Ovary (tissue), 7 donors: ENCODE measurements at regions not wholly inside any gene's neighbourhood (a gene's known extent, or its start where the extent isn't known, plus 50 kb on each side); places are given as distances from the start of the nearest gene placed in this dataset.

Experiments used
- DNase-seq, 5 donors: peaks; one replicate each; pipeline ENCODE4 v3.0.0-alpha.2; 2019 to 2020
- H3K27ac ChIP-seq, 2 donors: fragments of 200-600 bp; one replicate each; pipeline versions ENCODE4 v1.5.1 to v1.8.0; 2019 to 2022
- H3K27me3 ChIP-seq: fragments of 200-600 bp; one replicate; pipeline ENCODE4 v1.8.0; 2022
- H3K36me3 ChIP-seq: fragments of 200-600 bp; sonication (generic); one replicate; pipeline ENCODE4 v1.5.1; 2019
- H3K4me1 ChIP-seq: one replicate; pipeline ENCODE4 v1.8.1; 2013; ENCODE audit warnings: mild to moderate bottlenecking, moderate library complexity; ENCODE audit not compliant: insufficient read depth
- H3K4me3 ChIP-seq: fragments of 200-600 bp; sonication (generic); one replicate; pipeline ENCODE4 v1.5.1; 2017
- H3K9me3 ChIP-seq, 2 donors: fragments of 200-600 bp in 1 of 2; sonication (generic) in 1 of 2; one replicate each; pipeline versions ENCODE4 v1.5.1 to v1.8.1; 2013 to 2019; ENCODE audit warnings: mild to moderate bottlenecking in 1 of 2, moderate library complexity in 1 of 2
- EP300 ChIP-seq: sonication (generic); formaldehyde crosslinking; IDR thresholded peaks from one replicate; pipeline ENCODE4 v1.6.1; 2017; ENCODE audit warnings: antibody characterized with exemption
- POLR2A ChIP-seq: fragments of 450-650 bp; IDR thresholded peaks from one replicate; pipeline ENCODE4 v1.6.1; 2017; ENCODE audit warnings: antibody characterized with exemption, mild to moderate bottlenecking, moderate library complexity
- WGBS, 3 donors: extraction: QIAGEN DNeasy Blood & Tissue Kit in 1 of 3; methylation state at CpG; one replicate each; pipeline versions ENCODE4 v1.1.5 to v1.1.7; 2013 to 2017; 5-methylcytosine and 5-hydroxymethylcytosine counted together
- intact Hi-C, 4 donors: fragments of 100-400 bp; cut with DNase I; formaldehyde crosslinking; loops; one replicate each; pipeline versions ENCODE4 v1.11.0 to v1.15.1; 2022 to 2023
- TF ChIP-seq, protein P1 (sequence below), 3 donors: fragments of 450-650 bp in 2 of 3; fragments of 200-600 bp in 1 of 3; IDR thresholded peaks; one replicate each; pipeline versions ENCODE4 v1.5.1 to v1.8.0; 2016 to 2022; ENCODE audit warnings: antibody characterized with exemption in 3 of 3, mild to moderate bottlenecking in 1 of 3
- donor health status: DM: no; HTN: no; CAD: no; lungs with moderate emphysema.
- donor health status: DM: no; HTN: no; CAD: no.
- donor health status: Bipolar disorder and iron deficiency.
- donor health status: DM: no; HTN: no; CAD: no.
- donor health status: DM: yes; HTN: yes; CAD: no.

DNA sequence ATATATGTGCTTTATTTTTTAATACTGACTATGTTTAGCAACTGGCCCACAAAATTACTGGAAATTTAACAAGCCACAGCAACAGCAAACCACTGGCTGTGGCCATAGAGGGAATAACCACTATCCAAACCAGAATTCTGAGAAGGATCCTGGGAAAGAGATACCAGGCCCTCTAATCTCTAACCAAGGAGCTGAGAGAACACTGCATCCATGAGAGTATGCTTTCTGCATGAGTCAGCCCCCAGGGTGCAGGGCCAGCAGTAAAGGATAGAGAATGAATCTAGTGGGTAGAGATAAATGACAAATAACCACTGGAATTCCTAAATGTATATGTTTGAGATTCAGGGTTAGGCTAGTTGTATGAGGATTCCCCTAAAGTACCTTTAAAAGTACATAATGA lies 221.8 kb downstream of the KIT start:
- H3K36me3 ChIP-seq, result no peaks in the 10 kb centered on the region
- intact Hi-C loops, result no loop called here
- H3K27me3 ChIP-seq, result no peaks in the 10 kb centered on the region
- TF ChIP-seq EP300 (no peak), POLR2A (no peak)
- TF ChIP-seq, protein P1, sequence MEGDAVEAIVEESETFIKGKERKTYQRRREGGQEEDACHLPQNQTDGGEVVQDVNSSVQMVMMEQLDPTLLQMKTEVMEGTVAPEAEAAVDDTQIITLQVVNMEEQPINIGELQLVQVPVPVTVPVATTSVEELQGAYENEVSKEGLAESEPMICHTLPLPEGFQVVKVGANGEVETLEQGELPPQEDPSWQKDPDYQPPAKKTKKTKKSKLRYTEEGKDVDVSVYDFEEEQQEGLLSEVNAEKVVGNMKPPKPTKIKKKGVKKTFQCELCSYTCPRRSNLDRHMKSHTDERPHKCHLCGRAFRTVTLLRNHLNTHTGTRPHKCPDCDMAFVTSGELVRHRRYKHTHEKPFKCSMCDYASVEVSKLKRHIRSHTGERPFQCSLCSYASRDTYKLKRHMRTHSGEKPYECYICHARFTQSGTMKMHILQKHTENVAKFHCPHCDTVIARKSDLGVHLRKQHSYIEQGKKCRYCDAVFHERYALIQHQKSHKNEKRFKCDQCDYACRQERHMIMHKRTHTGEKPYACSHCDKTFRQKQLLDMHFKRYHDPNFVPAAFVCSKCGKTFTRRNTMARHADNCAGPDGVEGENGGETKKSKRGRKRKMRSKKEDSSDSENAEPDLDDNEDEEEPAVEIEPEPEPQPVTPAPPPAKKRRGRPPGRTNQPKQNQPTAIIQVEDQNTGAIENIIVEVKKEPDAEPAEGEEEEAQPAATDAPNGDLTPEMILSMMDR (IDR thresholded peaks at IDR 0.05), result no peak
- no peak overlapping the region for H3K27ac ChIP-seq
- no peak for DNase-seq
- no peaks in the 10 kb centered on the region for H3K9me3 ChIP-seq
- H3K4me3 ChIP-seq, result no peak overlapping the region
- H3K4me1 ChIP-seq, result no peaks in the 10 kb centered on the region

DNA sequence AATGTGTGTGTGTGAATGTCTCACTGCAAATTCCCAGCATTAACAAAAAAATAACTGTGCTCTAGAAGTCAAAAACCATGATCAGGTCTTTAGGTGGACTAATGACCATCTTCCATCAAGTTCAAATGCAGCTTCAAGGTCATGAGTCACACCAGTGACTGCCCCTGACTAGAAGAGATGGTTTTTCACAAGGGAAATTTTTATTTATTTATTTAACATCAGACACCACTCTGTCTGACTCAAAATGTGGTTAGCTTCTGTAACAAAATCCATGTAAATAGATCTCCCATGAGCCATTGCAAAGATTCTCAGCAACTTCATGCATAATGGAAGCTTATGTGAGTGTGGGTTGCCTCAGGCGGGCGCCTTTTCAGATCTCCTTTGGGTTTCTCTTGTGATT lies 219.2 kb downstream of the KIT start:
- TF ChIP-seq POLR2A (no peak), EP300 (no peak)
- TF ChIP-seq, protein P1 (IDR thresholded peaks at IDR 0.05), result no peak
- DNase-seq, result no peak
- Histone ChIP-seq H3K36me3 (no peaks in the 10 kb centered on the region), H3K27me3 (no peaks in the 10 kb centered on the region), H3K27ac (no peak overlapping the region), H3K4me1 (no peaks in the 10 kb centered on the region), H3K4me3 (no peak overlapping the region), H3K9me3 (no peaks in the 10 kb centered on the region)
- intact Hi-C loops, result no loop called here
- 95 to 97% (median 95%) methylated on average over 2 of the region's 2 CpGs for WGBS, 3 donors

DNA sequence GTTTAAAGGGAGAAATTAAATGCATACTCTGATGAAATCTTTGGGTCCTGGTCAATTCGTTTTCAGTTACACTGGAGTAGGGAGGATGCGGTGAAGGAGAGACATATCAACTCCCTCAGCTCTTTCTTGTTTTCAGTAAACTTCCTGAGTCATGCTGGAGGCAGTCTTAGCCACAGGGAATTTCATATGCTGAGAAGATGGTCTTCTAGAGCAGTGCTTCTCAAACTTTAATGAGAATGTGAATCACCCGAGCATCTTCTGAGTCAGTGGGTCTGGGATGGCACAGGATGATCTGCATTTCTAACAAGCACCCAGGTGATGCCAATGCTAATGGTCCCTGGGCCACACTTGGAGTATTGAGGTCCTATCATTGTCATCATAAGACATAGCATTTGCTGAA lies 214.5 kb downstream of the KIT start:
- 53 to 68% (median 56%) methylated on average over 3 of the region's 3 CpGs for WGBS, 3 donors
- no peaks in the 10 kb centered on the region for H3K4me1 ChIP-seq
- no peak for DNase-seq
- no peak overlapping the region for H3K27ac ChIP-seq
- no peaks in the 10 kb centered on the region for H3K9me3 ChIP-seq
- H3K27me3 ChIP-seq, result no peaks in the 10 kb centered on the region
- no peak overlapping the region for H3K4me3 ChIP-seq
- no peaks in the 10 kb centered on the region for H3K36me3 ChIP-seq
- intact Hi-C loops, result no loop called here
- no peak for TF ChIP-seq EP300
- no peak for TF ChIP-seq POLR2A
- TF ChIP-seq, protein P1 (IDR thresholded peaks at IDR 0.05), result no peak

DNA sequence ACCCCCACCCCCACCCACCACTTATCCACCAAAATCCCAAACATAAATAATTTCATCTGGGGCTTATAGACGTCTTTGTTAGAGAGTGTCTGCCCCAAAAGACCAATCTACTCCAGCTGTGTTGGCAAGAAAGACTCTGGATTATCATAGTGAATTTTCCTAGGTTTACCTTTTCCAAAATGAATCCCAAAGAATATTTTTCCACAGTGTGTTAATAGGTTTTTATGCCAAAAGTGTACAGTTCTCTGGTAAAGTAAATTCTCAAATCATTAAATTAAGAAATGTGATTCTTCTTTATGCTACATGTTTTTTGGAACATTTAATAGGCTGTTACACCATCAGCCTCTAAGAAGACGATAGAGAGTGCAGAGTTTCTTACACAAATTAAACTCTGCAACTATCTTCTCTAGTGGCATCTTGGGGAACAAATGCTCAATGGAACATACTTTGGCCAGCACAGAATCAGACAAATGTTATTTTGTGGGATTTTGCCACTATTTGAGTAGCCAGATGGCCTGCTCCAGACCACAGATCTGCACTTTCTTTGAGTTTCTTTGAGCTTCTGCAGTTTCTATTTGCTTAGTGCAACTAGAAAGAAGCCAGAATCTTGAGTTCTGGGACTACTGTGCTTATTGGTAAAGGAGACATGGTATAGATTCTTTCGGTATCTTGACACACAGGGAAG lies 206.0 kb downstream of the KIT start:
- no peak overlapping the region for H3K4me3 ChIP-seq
- H3K9me3 ChIP-seq, result no peaks in the 10 kb centered on the region
- H3K27ac ChIP-seq, result no peak overlapping the region
- TF ChIP-seq, protein P1 (IDR thresholded peaks at IDR 0.05), result no peak
- TF ChIP-seq POLR2A (no peak), EP300 (no peak)
- WGBS, 3 donors, result 82 to 86% (median 85%) methylated on average over 3 of the region's 3 CpGs
- H3K36me3 ChIP-seq, result no peaks in the 10 kb centered on the region
- intact Hi-C loops, result no loop called here
- H3K27me3 ChIP-seq, result no peaks in the 10 kb centered on the region
- H3K4me1 ChIP-seq, result no peaks in the 10 kb centered on the region
- no peak for DNase-seq
